IMR-90 (cell line): ENCODE measurements at regions not wholly inside any gene's neighbourhood (a gene's known extent, or its start where the extent isn't known, plus 50 kb on each side); places are given as distances from the start of the nearest gene placed in this dataset.

Experiments used
- ATAC-seq: fragments of 200-7000 bp; cut with Tn5 transposase; 2 replicates; pipeline ENCODE4 v1.9.1; 2020; ENCODE audit warnings: low read depth, mild to moderate bottlenecking, moderate library complexity
- BruUV-seq: library from RNA; stranded (reverse); fragments of 400-500 nt; replicated peaks from 2 replicates; lab custom pipeline; 2021; lab: Mats Ljungman, UMichigan
- CTCF ChIA-PET: fragments of 300-600 bp; formaldehyde crosslinking; extraction: SDS; loops from one replicate; lab custom pipeline; 2021; ENCODE audit warnings: antibody characterized with exemption; lab: Yijun Ruan, JAX
- POLR2A ChIA-PET: fragments of 300-600 bp; sonication (Branson Sonifier 250); formaldehyde crosslinking; loops from one replicate; lab custom pipeline; 2022; ENCODE audit warnings: antibody characterized with exemption; ENCODE audit not compliant: unreplicated experiment; lab: Charles Lee
- DNase-seq: peaks from one replicate; pipeline ENCODE4 v3.0.0; 2013
- H2AFZ ChIP-seq: replicated peaks from 2 replicates; pipeline ENCODE3; 2013; ENCODE audit warnings: low read length, mild to moderate bottlenecking; ENCODE audit not compliant: poor library complexity
- H2AK5ac ChIP-seq: 2 replicates; pipeline ENCODE4 v1.6.1; 2013; ENCODE audit warnings: low read depth, low read length, inconsistent platforms
- H2AK9ac ChIP-seq: replicated peaks from 2 replicates; pipeline ENCODE3; 2013; ENCODE audit warnings: mild to moderate bottlenecking, low read depth, low read length, moderate library complexity; ENCODE audit not compliant: poor library complexity
- H2BK120ac ChIP-seq: 2 replicates; pipeline ENCODE4 v1.6.1; 2013; ENCODE audit warnings: low read depth, low read length, inconsistent platforms
- H2BK15ac ChIP-seq: 3 replicates; pipeline ENCODE4 v1.6.1; 2013; ENCODE audit warnings: low read depth, low read length, inconsistent platforms
- H2BK20ac ChIP-seq: 2 replicates; pipeline ENCODE4 v1.6.1; 2013; ENCODE audit warnings: low read depth, mild to moderate bottlenecking, inconsistent platforms, low read length, moderate library complexity
- H2BK5ac ChIP-seq: 2 replicates; pipeline ENCODE4 v1.6.1; 2013; ENCODE audit warnings: mild to moderate bottlenecking, low read depth, low read length, inconsistent platforms; ENCODE audit not compliant: poor library complexity, severe bottlenecking
- H3K14ac ChIP-seq: replicated peaks from 2 replicates; pipeline ENCODE4 v1.6.1; 2013; ENCODE audit warnings: low read depth, low read length, inconsistent platforms
- H3K18ac ChIP-seq: 2 replicates; pipeline ENCODE4 v1.6.1; 2013; ENCODE audit warnings: low read depth, low read length, control low read depth
- H3K23ac ChIP-seq: 2 replicates; pipeline ENCODE4 v1.6.1; 2013; ENCODE audit warnings: low read depth, low read length, inconsistent platforms
- H3K27ac ChIP-seq: 2 replicates; pipeline ENCODE4 v1.5.1; 2013; ENCODE audit warnings: mild to moderate bottlenecking, control low read depth, low read length; ENCODE audit not compliant: insufficient read depth
- H3K27me3 ChIP-seq: 2 replicates; pipeline ENCODE4 v1.6.1; 2013; ENCODE audit warnings: low read length; ENCODE audit not compliant: control insufficient read depth, insufficient read depth
- H3K36me3 ChIP-seq: 2 replicates; pipeline ENCODE4 v1.6.1; 2013; ENCODE audit warnings: low read length, mixed read lengths; ENCODE audit not compliant: control insufficient read depth, insufficient read depth
- H3K4ac ChIP-seq: 2 replicates; pipeline ENCODE4 v1.6.1; 2013; ENCODE audit warnings: low read depth, low read length, inconsistent platforms
- H3K4me1 ChIP-seq: 2 replicates; pipeline ENCODE4 v1.6.1; 2013; ENCODE audit warnings: low read length, mixed read lengths; ENCODE audit not compliant: control insufficient read depth, insufficient read depth
- H3K4me2 ChIP-seq: 2 replicates; pipeline ENCODE4 v1.6.1; 2013; ENCODE audit warnings: low read depth, mild to moderate bottlenecking, control low read depth, low read length, moderate library complexity
- H3K4me3 ChIP-seq: 2 replicates; pipeline ENCODE4 v1.5.1; 2013; ENCODE audit warnings: low read depth, mild to moderate bottlenecking, control low read depth, low read length, moderate library complexity; ENCODE audit not compliant: insufficient read depth
- H3K56ac ChIP-seq: 2 replicates; pipeline ENCODE4 v1.6.1; 2013; ENCODE audit warnings: low read length, inconsistent platforms; ENCODE audit not compliant: insufficient read depth; ENCODE audit errors: extremely low read depth
- H3K79me1 ChIP-seq, 2 experiments: 2 replicates each; pipeline ENCODE4 v1.6.1; 2013; ENCODE audit warnings: low read length in 2 of 2, inconsistent platforms in 1 of 2, low read depth in 1 of 2
- H3K9ac ChIP-seq: 2 replicates; pipeline ENCODE4 v1.6.1; 2013; ENCODE audit warnings: low read depth, low read length, control low read depth
- H3K9me1 ChIP-seq: 2 replicates; pipeline ENCODE4 v1.6.1; 2013; ENCODE audit warnings: low read length, inconsistent platforms; ENCODE audit not compliant: insufficient read depth
- H3K9me3 ChIP-seq: 2 replicates; pipeline ENCODE4 v1.6.1; 2013; ENCODE audit warnings: low read length; ENCODE audit not compliant: control insufficient read depth, insufficient read depth
- H4K20me1 ChIP-seq: 2 replicates; pipeline ENCODE4 v1.6.1; 2013; ENCODE audit warnings: low read length, inconsistent platforms; ENCODE audit not compliant: insufficient read depth
- H4K5ac ChIP-seq: 2 replicates; pipeline ENCODE4 v1.6.1; 2013; ENCODE audit warnings: mild to moderate bottlenecking, low read depth, low read length, control low read depth
- H4K8ac ChIP-seq, 2 experiments: 2 replicates each; pipeline ENCODE4 v1.6.1; 2013; ENCODE audit warnings: low read depth in 2 of 2, low read length in 2 of 2, control low read depth in 1 of 2, inconsistent platforms in 1 of 2
- H4K91ac ChIP-seq: 2 replicates; pipeline ENCODE4 v1.6.1; 2013; ENCODE audit warnings: low read depth, low read length, inconsistent platforms; ENCODE audit not compliant: insufficient read depth
- BHLHE40 ChIP-seq: fragments of 150-350 bp; IDR thresholded peaks from 2 replicates; pipeline ENCODE4 v1.6.1; 2016; ENCODE audit warnings: mild to moderate bottlenecking, low read depth, low read length
- USF2 ChIP-seq: fragments of 150-350 bp; IDR thresholded peaks from 2 replicates; pipeline ENCODE4 v1.6.1; 2017; ENCODE audit warnings: mild to moderate bottlenecking, antibody characterized with exemption, low read length, low read depth
- dilution Hi-C: fragments of 300-500 bp; cut with HindIII; formaldehyde crosslinking; loops from one replicate; pipeline ENCODE4 v1.14.3; 2018; ENCODE audit warnings: low sequenced_read_pairs; ENCODE audit not compliant: unreplicated experiment
- in situ Hi-C: fragments of 300-500 bp; cut with MboI; formaldehyde crosslinking; loops from 3 replicates; pipeline ENCODE4 v1.14.3; 2019; ENCODE audit warnings: low sequenced_read_pairs, inconsistent platforms, mixed read lengths
- intact Hi-C: fragments of 100-400 bp; cut with micrococcal nuclease; formaldehyde crosslinking; loops from 2 replicates; pipeline ENCODE4 v1.10.0; 2022

DNA sequence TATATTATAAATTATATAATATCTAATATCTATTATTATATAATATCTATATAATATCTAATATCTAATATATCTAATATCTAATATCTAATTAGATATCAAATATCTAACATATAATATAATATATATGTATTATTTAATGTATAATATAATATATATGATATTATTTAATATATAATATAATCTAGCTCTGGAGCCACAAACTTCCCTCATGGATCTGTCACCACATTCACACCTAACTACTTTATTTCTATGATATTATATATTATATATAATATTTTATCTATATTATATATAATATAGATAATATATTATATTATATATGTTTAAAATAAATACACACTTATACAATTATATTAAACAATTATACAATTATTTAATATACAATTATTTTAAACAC is 667.5 kb downstream of the KCTD8 start:
- Histone ChIP-seq H3K9me1 (no peaks in the 10 kb centered on the region), H4K20me1 (no peaks in the 10 kb centered on the region), H2AK5ac (no peak overlapping the region), H3K18ac (no peak overlapping the region), H4K8ac (no peak overlapping the region), H3K23ac (no peak overlapping the region), H4K91ac (no peak overlapping the region), H4K5ac (no peak overlapping the region), H3K4me3 (no peak overlapping the region), H2BK15ac (no peak overlapping the region), H2BK5ac (no peak overlapping the region), H2BK120ac (no peak overlapping the region), H3K4ac (no peak overlapping the region), H2AK9ac (no peak overlapping the region), H3K4me1 (no peaks in the 10 kb centered on the region), H3K79me1 (no peaks in the 10 kb centered on the region), H2AFZ (no peak overlapping the region), H3K14ac (no peak overlapping the region), H3K9me3 (no peaks in the 10 kb centered on the region), H3K27me3 (no peaks in the 10 kb centered on the region), H3K4me2 (no peak overlapping the region), H3K27ac (no peak overlapping the region), H3K9ac (no peak overlapping the region), H3K36me3 (no peaks in the 10 kb centered on the region), H3K56ac (no peak overlapping the region), H2BK20ac (no peak overlapping the region)
- BruUV-seq = no TSS peak
- DNase-seq = no peak
- CTCF ChIA-PET = no interaction called here
- in situ Hi-C loops = no loop called here
- intact Hi-C loops = no loop called here
- TF ChIP-seq USF2 (no peak), BHLHE40 (no peak)
- dilution Hi-C loops = no loop called here
- POLR2A ChIA-PET = no interaction called here
- ATAC-seq = no peak
